DND-41 (cell line): ENCODE measurements at regions not wholly inside any gene's neighbourhood (a gene's known extent, or its start where the extent isn't known, plus 50 kb on each side); places are given as distances from the start of the nearest gene placed in this dataset.

Experiments used
- ATAC-seq: fragments of 200-7000 bp; cut with Tn5 transposase; 3 replicates; pipeline ENCODE4 v1.9.1; 2021; ENCODE audit warnings: low read depth; ENCODE audit not compliant: insufficient read depth
- DNase-seq: peaks from one replicate; pipeline ENCODE4 v3.0.0-alpha.2; 2020
- H2AFZ ChIP-seq: 2 replicates; pipeline ENCODE4 v1.6.0; 2012; ENCODE audit warnings: low read depth, low read length
- H3K27ac ChIP-seq: 2 replicates; pipeline ENCODE4 v1.5.1; 2012; ENCODE audit warnings: low read length, inconsistent platforms
- H3K27me3 ChIP-seq: fragments of 200-600 bp; sonication (generic); 2 replicates; pipeline ENCODE4 v1.6.0; 2012; ENCODE audit warnings: low read length, mild to moderate bottlenecking, inconsistent platforms; ENCODE audit not compliant: insufficient read depth, poor library complexity
- H3K36me3 ChIP-seq: 2 replicates; pipeline ENCODE4 v1.5.1; 2012; ENCODE audit warnings: low read length, inconsistent platforms; ENCODE audit not compliant: insufficient read depth
- H3K4me1 ChIP-seq: 2 replicates; pipeline ENCODE4 v1.5.1; 2012; ENCODE audit warnings: mild to moderate bottlenecking, low read length; ENCODE audit not compliant: insufficient read depth
- H3K4me2 ChIP-seq: 2 replicates; pipeline ENCODE4 v1.6.0; 2012; ENCODE audit warnings: mild to moderate bottlenecking, moderate library complexity, low read length, inconsistent platforms; ENCODE audit not compliant: insufficient read depth
- H3K4me3 ChIP-seq, 2 experiments: fragments of 200-600 bp in 1 of 2; shearing (Covaris generic) in 1 of 2; 2 replicates each; pipeline ENCODE4 v1.5.1; 2012 to 2016; ENCODE audit warnings: inconsistent platforms in 2 of 2, low read length in 2 of 2, mild to moderate bottlenecking in 2 of 2, low read depth in 1 of 2, moderate library complexity in 1 of 2
- H3K79me2 ChIP-seq: 2 replicates; pipeline ENCODE4 v1.6.0; 2012; ENCODE audit warnings: low read length, inconsistent platforms; ENCODE audit not compliant: insufficient read depth
- H3K9ac ChIP-seq: 2 replicates; pipeline ENCODE4 v1.6.0; 2012; ENCODE audit warnings: low read depth, mild to moderate bottlenecking, inconsistent platforms, low read length, moderate library complexity
- H3K9me3 ChIP-seq: 2 replicates; pipeline ENCODE4 v1.5.1; 2012; ENCODE audit warnings: low read length, moderate library complexity, mild to moderate bottlenecking, inconsistent platforms; ENCODE audit not compliant: insufficient read depth, severe bottlenecking
- H4K20me1 ChIP-seq: 2 replicates; pipeline ENCODE4 v1.6.0; 2012; ENCODE audit warnings: low read length; ENCODE audit not compliant: insufficient read depth
- EZH2 ChIP-seq: IDR thresholded peaks from 3 replicates; pipeline ENCODE4 v1.6.1; 2012; ENCODE audit warnings: borderline replicate concordance, low read depth, mild to moderate bottlenecking, moderate library complexity, low read length, inconsistent platforms; ENCODE audit not compliant: severe bottlenecking
- TF ChIP-seq, protein P1 (sequence below): IDR thresholded peaks from 2 replicates; pipeline ENCODE4 v1.5.1; 2012; ENCODE audit warnings: borderline replicate concordance, low read length, moderate library complexity, mild to moderate bottlenecking; ENCODE audit not compliant: poor library complexity, severe bottlenecking; ENCODE audit errors: extremely low read depth

DNA sequence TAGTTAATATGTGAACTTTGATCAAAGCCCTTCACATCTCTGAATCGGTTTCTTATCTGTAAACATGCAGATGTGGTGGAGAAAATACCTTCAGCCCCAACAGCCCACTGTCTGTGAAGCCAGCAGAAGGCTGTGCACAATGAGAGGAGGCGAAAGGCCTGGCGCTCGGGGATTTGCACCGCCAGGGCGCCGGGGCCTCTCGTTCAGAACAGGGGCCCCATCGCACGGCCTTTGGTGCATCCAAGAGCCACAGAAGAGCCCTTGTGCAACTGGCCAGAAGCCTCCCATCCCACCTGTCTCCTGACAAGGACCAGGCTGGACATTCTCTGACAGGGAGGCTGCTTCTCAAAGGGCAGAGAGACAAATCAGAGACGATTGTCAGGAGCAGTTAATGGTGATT lies 407.2 kb upstream of the MYT1L start:
- no peaks in the 10 kb centered on the region for H3K27me3 ChIP-seq
- H3K9me3 ChIP-seq = no peaks in the 10 kb centered on the region
- H3K27ac ChIP-seq = no peak overlapping the region
- H4K20me1 ChIP-seq = no peaks in the 10 kb centered on the region
- H3K9ac ChIP-seq = no peak overlapping the region
- TF ChIP-seq EZH2 = no peak
- TF ChIP-seq, protein P1, sequence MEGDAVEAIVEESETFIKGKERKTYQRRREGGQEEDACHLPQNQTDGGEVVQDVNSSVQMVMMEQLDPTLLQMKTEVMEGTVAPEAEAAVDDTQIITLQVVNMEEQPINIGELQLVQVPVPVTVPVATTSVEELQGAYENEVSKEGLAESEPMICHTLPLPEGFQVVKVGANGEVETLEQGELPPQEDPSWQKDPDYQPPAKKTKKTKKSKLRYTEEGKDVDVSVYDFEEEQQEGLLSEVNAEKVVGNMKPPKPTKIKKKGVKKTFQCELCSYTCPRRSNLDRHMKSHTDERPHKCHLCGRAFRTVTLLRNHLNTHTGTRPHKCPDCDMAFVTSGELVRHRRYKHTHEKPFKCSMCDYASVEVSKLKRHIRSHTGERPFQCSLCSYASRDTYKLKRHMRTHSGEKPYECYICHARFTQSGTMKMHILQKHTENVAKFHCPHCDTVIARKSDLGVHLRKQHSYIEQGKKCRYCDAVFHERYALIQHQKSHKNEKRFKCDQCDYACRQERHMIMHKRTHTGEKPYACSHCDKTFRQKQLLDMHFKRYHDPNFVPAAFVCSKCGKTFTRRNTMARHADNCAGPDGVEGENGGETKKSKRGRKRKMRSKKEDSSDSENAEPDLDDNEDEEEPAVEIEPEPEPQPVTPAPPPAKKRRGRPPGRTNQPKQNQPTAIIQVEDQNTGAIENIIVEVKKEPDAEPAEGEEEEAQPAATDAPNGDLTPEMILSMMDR = no peak
- no peaks in the 10 kb centered on the region for H3K4me1 ChIP-seq
- no peak overlapping the region for H3K4me2 ChIP-seq
- DNase-seq (no peak), ATAC-seq (no peak)
- H2AFZ ChIP-seq = no peak overlapping the region
- no peaks in the 10 kb centered on the region for H3K36me3 ChIP-seq
- H3K79me2 ChIP-seq = no peaks in the 10 kb centered on the region
- H3K4me3 ChIP-seq = no peak overlapping the region

DNA sequence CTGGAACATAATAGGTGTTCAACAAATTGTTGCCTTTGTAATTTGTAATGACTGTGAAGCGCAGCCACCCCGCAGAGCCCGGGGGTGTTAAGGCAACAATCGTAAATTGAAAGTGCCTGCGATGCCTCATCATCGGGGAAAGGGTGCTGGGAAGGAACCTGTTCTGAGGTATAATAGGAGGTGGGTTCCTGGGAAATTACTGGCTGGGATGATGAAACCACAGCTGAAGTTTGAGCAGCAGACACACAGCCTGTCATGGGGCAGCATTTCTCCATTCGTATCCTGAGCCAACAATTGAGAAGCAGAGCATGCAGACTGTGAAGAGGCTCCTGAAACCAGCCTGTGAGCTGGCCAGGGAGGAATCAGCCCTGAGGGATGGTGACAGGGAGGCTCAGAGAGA lies 404.0 kb upstream of the MYT1L start:
- Histone ChIP-seq H4K20me1 (no peaks in the 10 kb centered on the region), H3K27ac (no peak overlapping the region), H3K27me3 (no peaks in the 10 kb centered on the region), H3K36me3 (no peaks in the 10 kb centered on the region), H3K79me2 (no peaks in the 10 kb centered on the region), H3K4me1 (no peaks in the 10 kb centered on the region), H3K9me3 (no peaks in the 10 kb centered on the region), H2AFZ (no peak overlapping the region), H3K4me2 (no peak overlapping the region), H3K9ac (no peak overlapping the region), H3K4me3 (no peak overlapping the region)
- TF ChIP-seq, protein P1 = no peak
- TF ChIP-seq EZH2 = no peak
- no peak for DNase-seq
- ATAC-seq = no peak

DNA sequence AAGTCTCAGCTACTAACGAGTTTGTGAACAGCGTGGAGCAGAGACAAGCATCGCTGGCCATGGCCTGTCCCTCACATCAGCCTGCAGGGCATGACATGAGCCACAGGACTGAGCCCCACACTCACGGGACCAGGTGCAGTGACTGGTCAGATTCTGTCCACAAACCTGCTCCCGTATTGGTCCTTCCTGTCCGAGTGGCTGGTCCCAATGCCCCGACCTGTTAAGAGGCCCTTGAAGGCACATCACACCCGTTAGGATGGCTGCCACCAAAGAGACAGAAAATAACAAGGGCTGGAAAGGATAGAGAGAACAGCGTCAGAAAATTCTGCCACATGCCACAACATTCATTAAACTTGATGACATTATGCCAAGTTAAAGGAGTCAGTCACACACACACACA lies 403.2 kb upstream of the MYT1L start:
- no peak for TF ChIP-seq EZH2
- TF ChIP-seq, protein P1 = no peak
- Histone ChIP-seq H3K4me2 (no peak overlapping the region), H3K79me2 (no peaks in the 10 kb centered on the region), H3K9me3 (peaks cover 2% of the 10 kb centered on the region), H3K27me3 (no peaks in the 10 kb centered on the region), H4K20me1 (no peaks in the 10 kb centered on the region), H2AFZ (no peak overlapping the region), H3K27ac (no peak overlapping the region), H3K9ac (no peak overlapping the region), H3K4me3 (no peak overlapping the region), H3K36me3 (no peaks in the 10 kb centered on the region), H3K4me1 (no peaks in the 10 kb centered on the region)
- ATAC-seq (no peak), DNase-seq (no peak)

DNA sequence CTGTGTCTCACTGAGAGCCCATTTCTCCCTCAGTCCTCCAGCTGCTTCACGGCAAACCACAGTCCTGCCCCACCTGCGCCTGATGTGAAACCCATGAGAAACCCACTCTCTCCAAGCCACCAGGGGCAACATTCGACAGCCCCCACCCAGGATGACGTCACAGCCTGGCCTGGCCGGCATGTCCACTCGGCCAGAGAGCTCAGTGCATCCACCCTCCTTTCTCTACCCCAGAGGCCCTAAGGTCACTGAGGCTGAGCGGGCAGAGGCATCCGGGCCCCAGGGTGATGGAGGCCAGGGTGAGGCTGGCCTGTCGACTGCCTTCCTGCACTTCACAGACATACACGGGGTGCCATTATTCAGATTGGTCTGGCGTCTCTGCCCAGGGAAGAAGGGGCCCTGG lies 402.7 kb upstream of the MYT1L start:
- ATAC-seq = no peak
- Histone ChIP-seq H3K9me3 (peaks cover 2% of the 10 kb centered on the region), H3K9ac (no peak overlapping the region), H3K79me2 (no peaks in the 10 kb centered on the region), H4K20me1 (no peaks in the 10 kb centered on the region), H3K27me3 (no peaks in the 10 kb centered on the region), H3K4me2 (no peak overlapping the region), H3K27ac (no peak overlapping the region), H3K36me3 (no peaks in the 10 kb centered on the region), H3K4me3 (no peak overlapping the region), H3K4me1 (no peaks in the 10 kb centered on the region), H2AFZ (no peak overlapping the region)
- no peak for DNase-seq
- TF ChIP-seq EZH2 = no peak
- TF ChIP-seq, protein P1 = no peak
